Pons (tissue), 1 donor: ENCODE measurements at regions not wholly inside any gene's neighbourhood (a gene's known extent, or its start where the extent isn't known, plus 50 kb on each side); places are given as distances from the start of the nearest gene placed in this dataset.
"Not testable (repeated sequence)": the region's sequence is repeated elsewhere in the genome, so short reads cannot be mapped to it uniquely, and the experiment has no call there.

Source experiments
- DNase-seq: peaks from one replicate; pipeline ENCODE4 v3.0.0-alpha.2; 2016; ENCODE audit warnings: low spot score

- DNase-seq: no peak
These were observed 210.0 kb downstream of the PLA2G4A start for GRCh38 chr1:187038784-187039183.

- no peak for DNase-seq
These were observed 212.4 kb downstream of the PLA2G4A start for GRCh38 chr1:187041104-187041503.

DNA sequence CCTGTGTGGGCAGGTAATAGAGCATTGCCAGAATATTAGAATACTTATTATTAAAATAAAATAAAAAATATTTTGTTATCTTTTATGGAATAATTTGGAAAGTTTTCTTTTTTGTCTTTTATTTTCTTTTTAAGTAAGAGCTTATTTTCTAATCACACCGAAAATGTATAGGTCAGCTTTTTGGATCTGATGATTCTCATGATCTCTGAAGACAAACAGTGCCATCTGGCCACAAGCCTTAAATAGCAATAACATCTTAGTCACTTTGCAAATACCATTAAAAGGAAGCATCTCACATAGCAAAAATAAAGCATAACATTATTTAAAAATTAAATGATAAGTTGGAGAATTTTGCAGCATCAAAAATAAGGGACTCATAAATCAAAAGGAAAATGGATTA is 213.8 kb downstream of the PLA2G4A start:
- no peak for DNase-seq

- not testable (repeated sequence) for DNase-seq
These were observed 214.7 kb downstream of the PLA2G4A start for GRCh38 chr1:187043433-187043832.

- no peak for DNase-seq
These were observed 215.7 kb downstream of the PLA2G4A start for GRCh38 chr1:187044411-187044810.

GRCh38 chr1:187045371-187045770 is 216.6 kb downstream of the PLA2G4A start:
- no peak for DNase-seq

GRCh38 chr1:187046293-187046692 is 217.5 kb downstream of the PLA2G4A start:
- DNase-seq: no peak

GRCh38 chr1:187047298-187047697 is 218.5 kb downstream of the PLA2G4A start:
- no peak for DNase-seq

DNA sequence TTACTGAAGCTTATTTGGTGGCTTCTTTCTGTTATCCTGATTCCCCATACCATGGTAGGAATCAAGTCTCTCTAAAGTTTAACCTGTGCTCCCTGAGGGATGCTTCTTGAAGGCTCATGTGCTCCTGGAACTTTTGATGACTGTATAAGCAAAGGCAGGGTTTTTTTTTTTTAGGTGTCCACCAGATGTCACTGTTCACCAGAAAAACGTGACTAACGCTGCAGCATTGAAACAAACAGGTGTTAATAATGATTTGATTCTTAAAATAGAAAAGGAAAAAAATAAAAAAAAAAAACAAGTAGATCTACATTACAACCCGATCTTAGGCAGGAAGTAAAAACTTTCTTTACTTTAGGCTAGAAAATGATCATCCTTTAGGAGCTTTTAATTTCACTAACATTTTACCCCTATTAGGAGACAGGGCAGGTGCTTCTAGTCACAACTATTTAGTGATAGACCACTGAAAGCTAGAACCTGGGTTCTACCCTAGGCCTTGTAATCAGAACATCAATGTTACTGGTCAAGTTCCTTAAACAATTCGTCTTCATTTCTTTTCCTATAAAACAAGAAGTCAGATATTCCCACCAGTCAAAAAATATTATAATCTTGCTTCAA is 223.0 kb downstream of the PLA2G4A start:
- peak; percentile 68 for DNase-seq

DNA sequence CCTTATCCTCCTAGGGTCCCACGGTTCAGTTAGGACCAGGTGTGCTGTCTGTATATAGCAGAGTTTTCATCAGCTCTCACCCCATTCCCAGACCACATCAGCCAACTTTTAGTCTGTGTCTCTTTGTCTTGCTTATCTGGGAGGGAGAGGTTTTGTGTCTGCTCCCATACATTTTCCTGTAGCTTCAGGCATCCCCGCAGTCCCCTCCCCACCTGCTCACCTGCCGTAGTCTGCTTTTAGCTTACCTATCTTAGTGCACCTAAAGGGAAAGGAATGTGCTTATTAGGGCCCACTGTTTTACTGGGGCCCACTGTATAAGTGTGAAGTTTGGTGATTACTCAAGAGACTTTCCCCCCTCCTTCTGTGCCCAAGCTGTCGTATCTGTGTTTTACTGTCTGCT is 225.1 kb downstream of the PLA2G4A start:
- no peak for DNase-seq

DNA sequence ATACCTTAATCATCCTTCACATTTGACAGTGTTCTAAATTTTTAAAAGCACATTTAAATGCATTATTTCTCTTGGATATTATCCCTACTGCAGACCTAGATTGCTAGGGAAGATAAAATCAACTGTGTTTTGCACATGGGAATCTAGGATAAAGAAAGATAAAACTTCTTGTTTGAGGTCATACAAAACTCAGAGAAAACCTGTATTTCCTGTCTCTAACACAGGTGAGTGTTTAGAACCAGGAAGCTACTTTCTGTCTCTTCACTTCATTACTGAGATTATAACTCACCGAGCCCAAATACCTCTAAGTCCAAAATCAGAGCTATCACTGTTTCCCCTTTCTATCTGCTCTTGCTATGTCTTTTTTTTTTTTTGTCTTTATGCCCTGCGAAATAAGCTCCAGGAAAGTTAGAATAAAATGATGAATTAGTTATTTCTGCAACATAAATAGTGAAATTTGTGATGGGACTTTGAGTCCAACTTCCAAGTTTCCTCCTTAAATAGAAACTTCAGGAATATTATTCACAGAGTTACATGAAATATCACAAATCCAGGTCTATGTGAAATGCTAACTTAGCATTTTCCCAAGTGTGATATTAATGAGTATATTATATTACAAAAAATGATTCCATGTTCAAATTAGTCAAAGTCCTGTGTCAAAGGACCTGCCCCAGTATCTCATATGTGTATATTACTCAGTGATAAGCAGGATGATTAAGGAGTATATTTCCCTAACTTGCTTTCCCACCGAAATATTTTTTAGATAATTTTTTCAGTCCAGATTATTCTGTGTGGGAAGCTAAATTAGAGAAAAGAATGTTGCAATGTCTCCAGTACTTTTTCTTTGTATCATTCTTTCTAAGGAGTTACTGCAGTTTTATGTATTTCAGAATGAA is 226.4 kb downstream of the PLA2G4A start:
- no peak for DNase-seq

DNA sequence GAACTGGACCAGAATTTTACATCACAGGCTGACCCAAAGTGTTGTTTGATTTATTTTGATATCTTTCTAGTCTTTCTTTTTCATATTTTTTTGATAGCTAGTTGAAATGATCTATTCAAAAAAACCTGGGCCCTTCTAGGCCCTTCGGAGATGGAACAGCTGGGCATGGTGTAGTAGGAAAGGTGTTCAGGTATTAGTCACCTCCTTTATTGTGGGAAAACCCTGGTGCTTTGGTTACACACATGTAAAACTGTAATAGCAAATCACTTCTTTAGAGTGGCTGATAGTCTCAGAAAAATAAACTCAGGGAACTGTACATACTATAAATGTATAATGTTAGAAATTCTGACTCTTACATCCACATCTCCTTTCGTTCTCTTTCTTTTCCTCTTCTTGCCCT is 234.5 kb downstream of the PLA2G4A start:
- DNase-seq: no peak

- DNase-seq: no peak
These were observed 238.4 kb downstream of the PLA2G4A start for GRCh38 chr1:187067160-187067559.

GRCh38 chr1:187070076-187070475 is 241.3 kb downstream of the PLA2G4A start:
- no peak for DNase-seq

DNA sequence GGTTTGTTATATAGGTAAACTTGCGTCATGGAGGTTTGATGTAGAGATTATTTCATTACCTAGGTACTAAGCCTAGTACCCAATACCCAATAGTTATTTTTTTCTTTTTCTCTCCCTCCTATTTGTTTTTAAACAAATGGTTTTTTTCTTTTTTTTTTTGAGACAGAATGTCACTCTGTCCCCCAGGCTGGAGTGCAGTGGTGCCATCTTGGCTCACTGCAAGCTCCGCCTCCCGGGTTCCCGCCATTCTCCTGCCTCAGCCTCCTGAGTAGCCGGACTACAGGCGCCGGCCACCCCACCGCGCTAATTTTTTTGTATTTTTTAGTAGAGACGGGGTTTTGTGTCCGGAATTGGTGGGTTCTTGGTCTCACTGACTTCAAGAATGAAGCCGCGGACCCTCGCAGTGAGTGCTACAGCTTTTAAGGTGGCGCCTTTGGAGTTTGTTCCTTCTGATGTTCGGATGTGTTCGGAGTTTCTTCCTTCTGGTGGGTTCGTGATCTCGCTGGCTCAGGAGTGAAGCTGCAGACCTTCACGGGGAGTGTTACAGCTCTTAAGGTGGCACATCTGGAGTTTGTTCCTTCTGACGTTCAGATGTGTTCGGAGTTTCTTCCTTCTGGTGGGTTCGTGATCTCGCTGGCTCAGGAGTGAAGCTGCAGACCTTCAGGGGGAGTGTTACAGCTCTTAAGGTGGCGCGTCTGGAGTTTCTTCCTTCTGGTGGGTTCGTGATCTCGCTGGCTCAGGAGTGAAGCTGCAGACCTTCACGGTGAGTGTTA is 243.7 kb downstream of the PLA2G4A start:
- not testable (repeated sequence) for DNase-seq

GRCh38 chr1:187073035-187073560 is 244.3 kb downstream of the PLA2G4A start:
- DNase-seq: not testable (repeated sequence)

GRCh38 chr1:187073634-187074245 is 245.0 kb downstream of the PLA2G4A start:
- DNase-seq: not testable (repeated sequence)

DNA sequence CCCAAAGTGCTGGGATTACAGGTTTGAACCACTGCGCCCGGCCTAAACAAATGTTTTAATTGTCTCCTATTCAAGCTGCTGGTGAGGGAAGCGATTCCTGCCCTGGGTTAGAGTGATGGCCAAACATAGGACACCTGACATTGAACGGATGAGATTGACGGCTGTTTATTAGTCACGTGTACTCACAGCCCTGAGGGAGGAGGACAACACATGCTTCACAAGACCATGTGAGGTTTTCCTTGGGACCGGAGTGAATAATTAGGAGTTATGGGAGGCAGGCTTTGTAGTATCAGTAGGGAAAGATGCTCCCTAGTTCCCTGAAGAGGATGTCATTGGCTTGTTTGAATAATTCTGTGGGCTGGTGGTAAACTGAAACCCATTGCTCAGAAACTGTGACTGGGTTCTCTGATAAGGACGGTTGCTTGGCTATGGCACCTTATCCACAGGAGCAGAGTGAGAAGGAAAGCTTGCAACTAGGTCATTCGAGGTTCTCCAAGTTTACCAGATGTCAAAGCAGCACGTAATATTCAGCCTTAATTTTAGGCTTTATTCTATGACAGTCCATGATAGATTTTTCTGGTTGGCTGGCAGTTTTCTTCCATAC is 245.8 kb downstream of the PLA2G4A start:
- DNase-seq: no peak

DNA sequence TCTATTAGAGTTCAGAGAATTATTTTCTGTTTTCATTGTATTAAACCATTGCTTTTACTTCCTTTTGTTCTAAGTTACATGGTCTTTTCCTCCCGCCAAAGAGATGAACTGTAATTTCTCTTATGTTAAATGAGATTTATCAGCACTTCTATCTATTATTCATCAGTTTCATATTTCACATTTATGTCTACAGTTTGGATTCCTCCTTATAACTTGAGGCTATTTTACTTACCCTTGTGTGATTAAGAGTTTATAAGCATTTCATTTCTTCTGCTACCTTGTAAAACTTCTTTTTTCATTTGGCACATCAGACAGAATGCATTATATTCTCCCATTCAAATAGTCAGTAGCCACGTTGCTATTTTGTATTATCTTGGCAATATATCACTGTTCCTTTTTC is 248.2 kb downstream of the PLA2G4A start:
- no peak for DNase-seq

GRCh38 chr1:187078321-187078720 is 249.6 kb downstream of the PLA2G4A start:
- DNase-seq: no peak

GRCh38 chr1:187078916-187079315 is 250.2 kb downstream of the PLA2G4A start:
- DNase-seq: no peak

- DNase-seq: no peak
These were observed 250.6 kb downstream of the PLA2G4A start for GRCh38 chr1:187079330-187079729.
